Stimulated activated CD4-positive, alpha-beta T cell treated with anti-CD3 and anti-CD28 coated beads, Interleukin-1b, Interleukin-23, amount 100 ng/mL, for 48 hours (primary cell): ENCODE measurements at regions not wholly inside any gene's neighbourhood (a gene's known extent, or its start where the extent isn't known, plus 50 kb on each side); places are given as distances from the start of the nearest gene placed in this dataset.
"Not testable (repeated sequence)": the region's sequence is repeated elsewhere in the genome, so short reads cannot be mapped to it uniquely, and the experiment has no call there.

ENCODE experiments used
- DNase-seq: peaks from one replicate; pipeline ENCODE4 v3.0.0-alpha.2; 2020

- no peak for DNase-seq
These were observed 174.0 kb downstream of the ASB1 start for GRCh38 chr2:238600506-238601432.

DNA sequence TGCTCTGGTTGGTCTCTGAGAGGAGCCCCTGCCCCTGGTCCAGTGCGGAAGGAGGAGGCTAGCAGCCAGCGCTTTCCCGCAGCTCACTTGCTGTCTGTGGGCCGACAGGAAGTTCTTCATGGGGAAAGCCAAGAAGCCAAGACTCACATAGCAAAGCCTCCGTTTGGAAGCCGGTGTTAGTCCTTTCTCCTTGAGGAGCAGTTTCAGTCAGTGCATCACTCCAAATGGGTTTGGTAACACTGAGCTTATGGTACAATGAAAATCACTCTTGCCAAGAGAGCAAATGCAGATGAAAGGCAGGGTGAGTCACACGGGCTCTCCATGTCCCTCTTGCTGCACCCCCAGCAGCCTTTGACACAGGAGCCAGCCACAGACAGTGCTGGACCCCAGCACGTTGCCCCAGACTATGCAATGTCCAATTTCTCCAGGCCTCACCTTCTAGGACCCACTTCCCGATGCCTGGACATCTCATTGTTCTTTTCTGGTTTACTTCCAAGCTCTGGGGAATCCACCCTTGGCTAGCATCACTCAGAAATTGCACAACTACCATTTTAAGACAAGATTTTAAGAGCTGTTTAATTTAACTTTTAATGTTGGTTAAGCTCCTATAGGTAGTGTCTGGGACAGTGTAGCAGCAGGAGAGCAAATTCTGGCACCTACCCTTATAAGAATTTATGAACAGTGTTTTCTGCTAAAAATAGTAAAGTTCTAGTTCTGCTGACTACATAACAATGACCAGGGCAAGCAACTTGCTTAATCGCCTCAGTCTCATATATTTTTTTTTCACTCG lies 174.9 kb downstream of the ASB1 start:
- no peak for DNase-seq

- DNase-seq, result no peak
These were observed 175.7 kb downstream of the ASB1 start for GRCh38 chr2:238602223-238602960.

DNA sequence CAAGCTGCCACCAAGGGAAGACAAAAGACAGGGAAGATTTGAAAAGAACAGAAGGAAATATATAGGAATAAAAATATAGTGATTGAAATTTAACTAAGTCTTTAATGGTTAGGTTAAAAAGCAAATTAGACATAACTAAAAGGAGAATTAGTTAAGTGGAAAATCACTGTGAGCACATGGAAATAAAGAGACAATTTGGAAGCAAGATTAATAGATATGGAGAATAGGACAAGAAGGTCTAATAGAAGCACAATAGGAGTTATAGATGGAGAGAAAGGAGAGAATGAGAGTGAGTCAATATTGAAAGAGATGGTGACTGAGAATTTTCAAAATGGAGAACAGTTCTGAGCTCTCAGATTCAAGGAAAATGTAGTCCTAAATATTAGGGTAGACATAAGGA lies 176.9 kb downstream of the ASB1 start:
- no peak for DNase-seq

DNA sequence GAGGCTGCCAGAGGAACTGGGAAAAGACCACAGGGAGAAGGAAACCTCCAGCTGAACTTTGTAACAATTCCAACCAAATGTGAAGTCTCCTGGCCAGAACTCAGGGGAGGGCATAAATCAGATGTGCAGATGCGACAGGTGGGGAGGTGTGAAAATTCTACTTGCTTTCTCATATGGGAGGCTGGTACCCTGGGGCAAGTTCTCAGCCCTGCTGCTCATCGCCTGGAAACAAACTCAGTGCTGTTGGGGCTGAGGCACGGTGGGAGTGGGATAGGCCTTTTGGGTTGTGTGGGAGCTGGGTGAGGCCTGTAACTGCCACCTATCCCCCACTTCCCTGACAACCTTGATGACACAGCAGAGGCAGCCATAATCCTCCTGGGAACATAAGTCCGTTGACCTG lies 179.6 kb downstream of the ASB1 start:
- DNase-seq, result no peak

DNA sequence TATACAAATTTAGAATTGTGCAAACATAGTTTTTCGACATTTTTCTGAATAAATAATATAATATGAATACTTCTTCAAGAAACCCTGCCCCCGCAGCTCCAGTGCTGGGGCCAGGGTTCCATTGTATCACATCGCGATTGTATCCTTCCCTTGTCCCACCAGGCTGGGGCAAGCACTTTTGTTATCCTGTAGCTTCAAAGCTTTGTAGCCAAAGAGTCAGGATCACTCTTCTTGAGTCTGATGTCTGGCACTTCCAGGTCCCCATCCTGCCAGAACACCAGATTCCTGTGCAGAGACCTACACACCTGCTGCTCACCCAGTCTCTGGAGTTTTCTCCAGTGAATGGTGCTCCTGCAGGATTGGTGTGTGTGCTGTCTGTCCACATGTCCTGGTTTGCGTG lies 186.9 kb downstream of the ASB1 start:
- DNase-seq, result no peak

DNA sequence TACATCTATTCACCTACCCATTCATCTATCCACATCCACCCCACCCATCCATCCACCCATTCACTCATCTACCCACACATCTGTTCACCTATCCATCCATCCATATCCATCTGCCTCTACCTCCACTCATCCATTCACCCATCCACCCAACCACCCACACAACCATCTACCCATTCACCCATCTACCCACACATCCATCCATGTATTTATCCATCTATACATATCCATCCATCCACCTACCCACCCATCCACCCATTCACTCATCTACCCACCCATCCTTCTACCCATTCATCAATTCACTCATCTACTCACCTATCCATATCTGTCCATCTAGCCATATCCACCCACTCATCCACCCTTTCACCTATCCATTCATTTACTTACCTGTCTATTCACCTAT lies 187.6 kb downstream of the ASB1 start:
- DNase-seq, result no peak

GRCh38 chr2:238615187-238615586 lies 188.5 kb downstream of the ASB1 start:
- no peak for DNase-seq

GRCh38 chr2:238616681-238617080 lies 190.0 kb downstream of the ASB1 start:
- DNase-seq, result no peak

GRCh38 chr2:238618494-238619283 lies 192.0 kb downstream of the ASB1 start:
- DNase-seq, result not testable (repeated sequence)

GRCh38 chr2:238627899-238628298 lies 201.2 kb downstream of the ASB1 start:
- DNase-seq, result no peak

DNA sequence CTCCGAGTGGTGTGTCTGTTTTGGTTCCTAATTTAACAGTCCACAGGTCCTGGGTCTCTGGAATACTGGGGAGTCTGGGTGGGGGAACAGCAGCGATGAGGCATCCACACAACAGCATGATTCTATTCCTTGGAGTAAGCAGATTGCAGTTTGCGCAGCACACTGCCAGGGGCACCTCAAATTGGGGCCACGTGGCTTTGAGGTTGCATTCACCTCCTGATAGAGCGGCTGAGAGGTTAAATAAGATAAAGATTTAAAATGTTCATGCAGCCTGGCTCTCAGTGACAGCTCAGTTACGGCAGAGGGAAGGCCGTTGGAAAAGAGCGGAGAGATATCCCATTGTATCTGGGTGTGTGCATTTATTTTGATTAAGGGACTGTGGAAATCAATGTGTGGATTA lies 202.3 kb downstream of the ASB1 start:
- DNase-seq, result no peak

- no peak for DNase-seq
These were observed 204.9 kb downstream of the ASB1 start for GRCh38 chr2:238631491-238632180.

DNA sequence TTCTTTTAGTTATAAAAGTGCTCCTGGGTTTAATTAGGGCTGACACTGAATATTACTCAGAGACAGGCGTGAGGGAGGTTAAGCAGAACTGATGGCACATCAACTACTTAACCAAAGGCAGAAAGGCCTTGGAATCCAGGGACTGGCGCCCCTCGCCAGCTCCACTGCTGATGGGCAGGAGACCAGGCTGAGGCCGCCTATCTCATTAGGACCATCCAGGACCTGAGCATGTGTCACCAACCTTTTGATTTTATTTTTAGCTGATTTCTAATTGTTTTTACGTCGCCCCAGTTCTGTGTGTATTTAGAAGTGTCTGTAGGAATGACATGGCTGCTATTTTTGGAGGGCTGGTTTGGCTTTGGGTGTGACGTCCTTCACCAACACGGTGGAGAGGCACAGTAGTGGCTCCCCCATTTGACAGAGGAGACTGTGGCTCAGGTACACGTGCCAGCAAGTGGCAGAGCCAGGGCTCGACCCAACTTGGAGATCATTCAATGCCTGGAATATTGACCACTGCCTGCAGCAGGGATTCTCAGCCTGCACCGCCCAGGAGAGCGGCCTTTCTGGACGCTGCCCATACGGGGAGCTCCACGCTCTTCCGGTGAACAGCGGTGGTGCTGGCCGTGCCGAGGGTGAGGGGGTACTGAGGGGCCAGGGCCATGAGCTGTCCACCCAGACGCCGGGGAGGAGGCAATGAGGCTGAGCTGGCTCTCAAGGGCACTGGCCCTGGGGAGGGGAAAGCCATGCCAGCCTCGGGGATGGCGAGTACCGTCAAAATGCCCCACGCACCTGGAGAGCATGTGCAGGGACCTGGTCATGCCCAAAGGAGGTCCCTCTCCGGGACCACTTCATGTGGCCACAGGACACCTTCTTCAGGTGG lies 205.7 kb downstream of the ASB1 start:
- no peak for DNase-seq

DNA sequence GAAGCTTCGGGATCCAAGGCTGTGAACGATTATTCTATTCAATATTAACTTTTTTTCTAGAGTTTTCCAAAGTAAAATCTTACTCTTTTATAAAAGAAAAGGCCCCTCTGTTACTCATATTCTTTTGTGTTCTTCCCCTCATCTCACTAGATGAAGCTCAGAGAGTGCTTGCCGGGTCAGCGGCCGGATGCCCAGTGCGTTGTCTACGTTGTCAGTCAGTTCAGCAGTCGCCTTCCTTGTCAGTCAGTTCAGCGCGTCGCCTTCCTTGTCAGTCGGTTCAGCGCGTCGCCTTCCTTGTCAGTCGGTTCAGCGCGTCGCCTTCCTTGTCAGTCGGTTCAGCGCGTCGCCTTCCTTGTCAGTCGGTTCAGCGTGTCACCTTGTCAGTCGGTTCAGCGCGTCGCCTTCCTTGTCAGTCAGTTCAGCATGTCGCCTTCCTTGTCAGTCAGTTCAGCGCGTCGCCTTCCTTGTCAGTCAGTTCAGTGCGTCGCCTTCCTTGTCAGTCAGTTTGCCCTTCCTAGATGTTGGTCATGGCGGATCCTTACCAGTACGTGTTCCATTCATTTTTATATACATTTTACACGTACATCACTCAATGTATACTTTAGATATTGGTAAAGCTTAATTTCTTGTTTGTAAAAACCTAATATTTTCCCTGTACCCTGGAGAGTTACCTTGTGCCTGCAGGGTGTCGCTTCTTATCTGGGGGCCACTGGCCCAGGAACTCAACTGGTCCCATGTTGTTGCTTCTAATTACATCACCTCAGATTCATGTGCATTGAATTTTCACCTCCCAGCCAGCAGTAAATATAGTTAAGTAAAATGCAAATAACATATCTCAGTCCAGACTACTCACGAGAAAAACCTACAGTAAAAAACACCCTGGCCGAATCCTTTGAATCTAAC lies 206.9 kb downstream of the ASB1 start:
- DNase-seq, result no peak

DNA sequence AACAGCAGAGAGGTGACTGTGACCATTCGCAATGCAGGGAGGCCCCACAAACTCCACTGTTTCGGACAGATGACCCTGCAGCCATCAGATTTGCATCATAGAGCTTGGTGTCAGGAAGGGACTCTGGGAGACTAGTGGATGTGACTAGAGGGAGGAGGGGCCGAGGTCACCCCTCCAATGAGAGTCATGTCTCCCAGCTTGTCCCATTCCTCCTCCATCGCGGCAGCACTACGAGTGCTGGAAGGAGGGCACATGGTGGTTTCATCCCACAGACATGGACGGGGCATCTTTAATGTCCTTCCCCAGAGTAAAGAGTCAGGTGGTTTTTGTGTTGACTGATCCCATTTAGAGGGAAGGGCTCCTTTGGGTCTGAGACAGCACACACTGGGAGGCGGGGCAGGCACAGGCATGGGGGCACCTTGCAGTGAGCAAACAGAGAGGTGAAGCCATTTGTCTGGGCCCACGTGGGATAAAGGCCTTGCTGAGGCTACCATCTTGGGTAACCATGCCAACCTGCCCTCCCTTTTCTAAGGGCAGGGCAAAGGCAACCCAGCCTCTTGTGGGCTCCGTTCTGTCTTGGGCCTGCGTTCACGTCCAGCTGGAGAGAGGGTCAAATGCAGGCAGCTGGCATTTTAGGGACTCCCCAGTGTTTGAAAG lies 208.1 kb downstream of the ASB1 start:
- DNase-seq, result no peak

- DNase-seq, result no peak
These were observed 208.9 kb downstream of the ASB1 start for GRCh38 chr2:238635647-238636051.

DNA sequence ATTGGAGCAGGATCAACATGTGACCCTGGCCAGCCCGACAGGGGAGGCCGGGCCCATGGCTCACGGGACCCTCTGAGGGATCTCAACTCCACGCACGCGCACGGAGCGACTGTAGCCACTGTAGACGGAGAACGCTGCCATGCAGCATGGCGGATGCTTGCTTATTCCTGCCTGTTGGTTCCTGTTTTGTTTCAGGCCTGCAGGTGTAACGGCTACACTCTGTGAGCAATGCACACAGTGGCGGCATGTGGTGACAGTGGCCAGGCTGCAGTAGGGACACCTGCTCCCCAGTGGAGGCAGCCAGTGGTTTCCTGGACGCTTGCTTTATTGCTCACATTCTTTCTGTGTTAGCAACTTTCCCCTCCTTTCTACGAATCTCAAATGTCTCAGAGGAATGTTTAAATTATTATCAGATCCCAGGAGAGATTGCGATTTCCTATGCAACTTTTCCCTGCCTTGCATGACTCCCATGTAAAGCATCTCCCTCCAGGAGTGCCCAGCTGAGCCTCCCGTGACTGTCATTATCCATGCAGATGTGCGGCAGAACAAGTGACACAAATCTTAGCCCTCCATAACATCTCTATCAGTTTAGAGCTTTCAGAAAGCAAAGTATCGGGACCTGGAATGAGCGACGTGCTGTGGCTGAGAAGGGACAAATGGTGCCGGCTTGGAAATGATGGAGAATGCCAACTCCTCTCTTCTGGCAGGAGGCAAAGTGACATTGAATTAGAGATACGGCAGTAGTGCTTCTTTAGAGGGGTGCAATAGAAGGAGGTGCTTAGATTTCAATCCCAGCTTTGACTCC lies 209.7 kb downstream of the ASB1 start:
- no peak for DNase-seq
